Activated naive CD4-positive, alpha-beta T cell (primary cell): ENCODE measurements at regions not wholly inside any gene's neighbourhood (a gene's known extent, or its start where the extent isn't known, plus 50 kb on each side); places are given as distances from the start of the nearest gene placed in this dataset.

Source experiments
- DNase-seq, 4 experiments: peaks; one replicate each; lab custom pipeline; 2025; lab: John Stamatoyannopoulos, UW

- no peak for DNase-seq
These were observed 624.7 kb upstream of the ALCAM start for GRCh38 chr3:104742044-104742443.

- DNase-seq, result no peak
These were observed 621.4 kb upstream of the ALCAM start for GRCh38 chr3:104745313-104745712.

- DNase-seq, result no peak
These were observed 620.7 kb upstream of the ALCAM start for GRCh38 chr3:104746056-104746455.

GRCh38 chr3:104750581-104750980, 616.1 kb upstream of the ALCAM start:
- DNase-seq, result no peak

GRCh38 chr3:104755791-104756190, 610.9 kb upstream of the ALCAM start:
- DNase-seq, result no peak

- DNase-seq, result no peak
These were observed 603.7 kb upstream of the ALCAM start for GRCh38 chr3:104763007-104763406.

GRCh38 chr3:104764496-104764895, 602.2 kb upstream of the ALCAM start:
- DNase-seq, result no peak

GRCh38 chr3:104768886-104769285, 597.8 kb upstream of the ALCAM start:
- DNase-seq, result no peak

GRCh38 chr3:104779324-104779723, 587.4 kb upstream of the ALCAM start:
- DNase-seq, result no peak

- DNase-seq, result no peak
These were observed 585.6 kb upstream of the ALCAM start for GRCh38 chr3:104781112-104781511.

- no peak for DNase-seq
These were observed 580.8 kb upstream of the ALCAM start for GRCh38 chr3:104785947-104786346.

- no peak for DNase-seq
These were observed 579.4 kb upstream of the ALCAM start for GRCh38 chr3:104787306-104787705.

GRCh38 chr3:104788807-104789206, 577.9 kb upstream of the ALCAM start:
- no peak for DNase-seq

- no peak for DNase-seq
These were observed 575.4 kb upstream of the ALCAM start for GRCh38 chr3:104791331-104791730.

- DNase-seq, result no peak
These were observed 570.2 kb upstream of the ALCAM start for GRCh38 chr3:104796556-104796955.

GRCh38 chr3:104805042-104805441, 561.7 kb upstream of the ALCAM start:
- no peak for DNase-seq

GRCh38 chr3:104805508-104805907, 561.2 kb upstream of the ALCAM start:
- DNase-seq, result no peak

GRCh38 chr3:104810896-104811295, 555.8 kb upstream of the ALCAM start:
- DNase-seq, result no peak

- no peak for DNase-seq
These were observed 550.7 kb upstream of the ALCAM start for GRCh38 chr3:104816008-104816407.

- no peak for DNase-seq
These were observed 550.0 kb upstream of the ALCAM start for GRCh38 chr3:104816716-104817115.

- DNase-seq, result no peak
These were observed 547.4 kb upstream of the ALCAM start for GRCh38 chr3:104819333-104819732.

GRCh38 chr3:104820959-104821358, 545.8 kb upstream of the ALCAM start:
- no peak for DNase-seq

GRCh38 chr3:104825116-104825515, 541.6 kb upstream of the ALCAM start:
- no peak for DNase-seq

- DNase-seq, result no peak
These were observed 535.6 kb upstream of the ALCAM start for GRCh38 chr3:104831071-104831470.

- no peak for DNase-seq
These were observed 534.2 kb upstream of the ALCAM start for GRCh38 chr3:104832530-104832929.
